Effector CD8-positive, alpha-beta T cell (primary cell): ENCODE measurements at regions not wholly inside any gene's neighbourhood (a gene's known extent, or its start where the extent isn't known, plus 50 kb on each side); places are given as distances from the start of the nearest gene placed in this dataset.
"Not testable (repeated sequence)": the region's sequence is repeated elsewhere in the genome, so short reads cannot be mapped to it uniquely, and the experiment has no call there.

Experiments used
- DNase-seq: peaks from one replicate; lab custom pipeline; 2025; lab: John Stamatoyannopoulos, UW

DNA sequence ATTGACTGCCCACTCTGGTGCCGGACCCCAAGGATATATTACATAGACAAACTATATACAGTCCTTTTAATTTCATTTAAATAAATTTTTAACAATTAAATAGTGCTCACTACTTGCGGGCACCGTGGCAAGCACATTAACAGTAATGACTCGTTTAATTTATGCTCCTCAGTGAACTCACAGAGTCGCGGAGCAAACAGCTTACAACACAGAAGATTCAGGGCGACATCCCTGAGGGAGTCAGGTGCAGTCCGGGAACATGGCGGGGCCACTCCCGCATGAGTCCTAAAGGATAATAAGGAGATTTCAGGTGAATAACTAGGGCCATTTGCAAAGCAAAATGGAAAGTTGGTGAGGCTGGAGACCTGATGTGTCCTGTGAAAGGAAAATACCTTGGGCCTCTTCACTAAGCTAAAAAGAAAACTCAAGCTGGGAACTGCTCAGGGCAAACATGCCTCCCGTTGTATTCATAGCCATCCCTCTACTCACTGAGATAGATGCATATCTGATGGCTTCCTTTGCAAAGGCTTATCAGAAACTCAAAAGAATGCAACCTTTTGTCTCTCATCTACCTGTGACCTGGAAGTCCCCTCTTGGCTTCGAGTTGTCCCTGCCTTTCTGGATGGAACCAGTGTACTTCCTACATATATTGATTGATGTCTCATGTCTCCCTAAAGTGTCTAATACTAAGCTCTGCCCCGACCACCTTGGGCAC, 125.6 kb downstream of the KLF6 start:
- DNase-seq, result no peak

DNA sequence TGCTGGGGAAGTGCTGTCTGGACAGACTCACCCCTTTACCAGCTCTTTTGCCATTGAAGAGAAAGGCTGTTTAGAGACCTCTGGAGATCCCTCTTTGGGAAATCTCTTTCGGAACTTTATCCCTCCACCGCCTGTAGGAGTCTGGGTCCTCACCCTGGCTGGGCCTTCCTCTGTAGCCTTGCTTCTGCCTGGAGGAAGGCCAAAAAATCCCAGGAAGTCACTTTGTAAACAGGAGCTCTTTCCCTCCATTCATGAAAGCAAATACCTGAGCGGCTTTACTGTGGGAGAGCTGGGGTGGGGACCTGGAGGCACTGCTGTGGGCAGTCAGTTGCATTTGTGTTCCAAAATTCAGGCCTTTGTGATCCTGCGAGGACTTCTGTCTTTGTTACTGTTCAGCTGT, 126.2 kb downstream of the KLF6 start:
- DNase-seq, result no peak

DNA sequence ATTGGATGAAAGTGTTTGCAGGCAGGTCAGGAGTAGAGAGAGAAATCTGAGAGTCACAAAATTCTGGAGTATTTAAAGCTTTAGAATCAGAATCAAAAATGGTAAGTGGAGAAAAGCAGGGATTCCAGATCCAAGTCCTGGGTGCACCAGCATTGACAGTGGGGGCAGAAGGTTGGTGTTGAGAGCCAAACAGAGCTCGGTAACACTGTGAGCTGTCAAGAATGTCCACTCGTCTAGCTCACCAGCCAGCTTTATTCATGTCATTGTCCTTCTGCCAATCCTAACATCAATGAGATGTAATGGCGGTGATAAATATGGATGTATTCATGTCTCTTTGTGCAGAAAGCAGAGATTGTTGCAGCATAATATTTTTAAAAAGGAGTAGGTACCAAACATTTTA, 128.8 kb downstream of the KLF6 start:
- no peak for DNase-seq

DNA sequence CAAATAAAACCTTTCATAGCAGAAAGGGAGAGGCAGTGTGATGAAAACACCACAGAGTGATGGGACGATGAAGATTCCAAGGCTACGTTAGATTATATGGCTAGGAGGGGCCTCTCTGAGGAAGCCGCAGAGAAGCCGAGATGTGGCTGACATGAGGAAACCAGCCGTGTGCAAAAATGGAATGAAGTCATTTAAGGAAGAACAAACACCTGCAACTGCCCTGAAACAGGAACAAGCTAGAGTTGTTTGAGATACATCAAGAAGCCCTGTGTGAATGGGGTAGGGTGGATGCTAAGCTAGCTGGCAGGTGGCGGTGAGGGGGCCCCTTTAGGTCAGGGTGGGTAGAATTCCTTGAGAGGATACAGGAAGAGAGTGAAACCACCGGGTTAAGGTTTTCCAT, 129.5 kb downstream of the KLF6 start:
- no peak for DNase-seq

DNA sequence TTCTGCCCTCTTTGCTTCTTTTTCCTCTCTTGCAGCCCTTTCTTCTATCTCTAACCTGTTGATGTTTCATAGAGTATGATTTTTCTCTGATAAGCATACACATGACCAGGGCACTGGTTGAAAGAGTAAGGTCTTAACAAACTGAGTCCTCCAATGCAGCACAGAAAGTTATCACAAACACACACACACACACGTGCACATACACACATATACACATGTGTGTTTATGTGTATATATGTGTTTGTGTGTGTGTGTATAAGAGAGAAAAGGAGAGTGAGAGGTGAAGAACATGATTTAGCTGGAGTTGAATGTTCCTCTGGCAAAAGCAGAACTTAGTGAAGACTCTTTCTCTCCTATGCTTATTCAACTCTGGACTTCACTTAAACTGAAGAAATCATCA, 130.0 kb downstream of the KLF6 start:
- no peak for DNase-seq

DNA sequence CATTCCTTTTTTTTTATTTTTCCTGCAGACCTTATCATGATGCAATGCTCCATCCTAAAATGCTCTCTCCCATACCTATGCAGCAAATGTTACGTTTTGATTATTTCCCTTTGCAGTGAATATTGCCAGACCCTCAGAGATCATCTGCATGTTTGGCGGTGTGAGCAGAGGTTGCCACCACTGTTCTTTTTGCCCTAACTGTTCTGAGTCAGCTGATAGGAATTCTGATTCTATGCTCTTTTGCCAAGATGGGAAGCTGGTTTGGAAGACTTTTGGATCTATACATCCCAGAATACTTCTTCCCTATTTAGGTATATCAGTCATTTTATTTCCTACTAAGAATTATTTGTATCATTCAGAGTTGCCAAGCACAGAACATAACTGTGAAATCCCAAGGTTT, 130.5 kb downstream of the KLF6 start:
- DNase-seq, result no peak

DNA sequence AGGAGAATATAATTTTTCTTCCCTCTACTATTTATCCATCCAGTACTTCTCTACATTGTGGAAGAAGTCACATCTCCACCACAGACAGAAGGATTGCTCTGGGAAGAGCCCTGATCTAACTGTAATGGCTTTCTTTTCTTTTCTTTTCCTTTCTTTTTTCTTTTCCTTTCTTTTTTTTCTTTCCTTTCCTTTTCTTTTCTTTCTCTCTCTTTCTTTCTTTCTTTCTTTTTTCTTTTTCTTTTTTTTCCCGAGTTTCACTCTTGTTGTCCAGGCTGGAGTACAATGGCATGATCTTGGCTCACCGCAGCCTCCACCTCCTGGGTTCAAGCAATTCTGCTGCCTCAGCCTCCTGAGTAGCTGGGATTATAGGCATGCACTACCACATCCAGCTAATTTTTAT, 131.7 kb downstream of the KLF6 start:
- DNase-seq, result not testable (repeated sequence)

DNA sequence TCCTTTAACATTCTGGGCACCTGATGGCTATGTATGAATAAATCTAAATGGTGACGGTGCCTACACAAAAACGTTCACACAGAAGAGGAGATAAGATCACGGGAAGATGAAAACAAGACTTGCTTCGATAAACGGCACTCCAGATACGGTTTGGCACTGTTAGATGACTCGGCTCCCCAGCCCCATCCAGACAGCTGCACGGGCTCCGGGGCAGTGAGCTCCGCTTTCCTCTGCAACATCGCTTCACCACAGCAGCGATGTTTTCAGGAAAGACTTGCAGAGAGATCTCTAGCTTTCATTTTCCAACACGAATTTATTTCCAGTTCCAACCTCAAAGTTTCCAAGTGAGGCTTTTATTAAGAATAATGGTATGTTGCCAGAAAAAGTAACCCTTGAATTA, 132.1 kb downstream of the KLF6 start:
- no peak for DNase-seq

DNA sequence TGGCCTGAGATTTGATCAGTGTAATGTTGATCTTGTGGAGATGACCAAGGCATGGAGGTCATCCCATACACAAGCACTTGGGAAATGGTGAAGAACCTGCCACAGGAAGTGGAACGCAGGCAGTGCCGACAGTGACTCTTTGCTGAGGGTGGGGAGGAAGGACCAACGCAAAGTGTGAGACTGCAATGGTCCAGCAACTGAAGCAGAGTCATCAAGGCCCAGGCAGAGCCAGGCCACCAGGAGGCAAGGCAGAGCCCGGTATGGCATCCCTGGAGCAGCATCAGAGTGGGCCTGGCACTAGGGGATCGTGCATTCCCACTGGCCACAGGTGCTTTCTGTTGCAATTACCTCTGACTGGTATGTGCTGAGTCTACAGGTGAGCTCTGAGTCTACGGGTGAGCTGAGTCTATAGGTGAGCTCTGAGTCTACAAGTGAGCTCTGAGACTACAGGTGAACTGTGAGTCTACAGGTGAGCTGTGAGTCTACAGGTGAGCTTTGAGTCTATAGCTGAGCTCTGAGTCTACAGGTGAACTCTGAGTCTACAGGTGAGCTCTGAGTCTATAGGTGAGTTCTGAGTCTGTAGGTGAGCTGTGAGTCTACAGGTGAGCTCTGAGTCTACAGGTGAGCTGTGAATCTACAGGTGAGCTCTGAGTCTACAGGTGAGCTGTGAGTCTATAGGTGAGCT, 132.9 kb downstream of the KLF6 start:
- DNase-seq, result no peak

DNA sequence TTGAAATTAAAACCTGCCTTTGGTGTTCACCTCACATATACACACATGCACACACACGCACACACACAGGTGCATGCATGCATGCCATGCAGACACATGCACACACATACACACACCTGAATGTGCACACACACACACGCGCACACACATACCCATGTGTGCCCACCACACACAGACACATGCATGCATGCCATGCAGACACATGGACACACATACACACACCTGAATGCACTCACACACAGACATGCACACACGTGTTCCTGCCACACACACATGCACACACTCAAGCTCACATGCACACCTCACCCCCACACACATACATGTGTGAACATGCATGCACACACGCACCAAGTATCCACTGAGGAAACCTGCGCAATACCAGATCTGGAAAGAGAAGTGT, 136.4 kb downstream of the KLF6 start:
- DNase-seq, result no peak

DNA sequence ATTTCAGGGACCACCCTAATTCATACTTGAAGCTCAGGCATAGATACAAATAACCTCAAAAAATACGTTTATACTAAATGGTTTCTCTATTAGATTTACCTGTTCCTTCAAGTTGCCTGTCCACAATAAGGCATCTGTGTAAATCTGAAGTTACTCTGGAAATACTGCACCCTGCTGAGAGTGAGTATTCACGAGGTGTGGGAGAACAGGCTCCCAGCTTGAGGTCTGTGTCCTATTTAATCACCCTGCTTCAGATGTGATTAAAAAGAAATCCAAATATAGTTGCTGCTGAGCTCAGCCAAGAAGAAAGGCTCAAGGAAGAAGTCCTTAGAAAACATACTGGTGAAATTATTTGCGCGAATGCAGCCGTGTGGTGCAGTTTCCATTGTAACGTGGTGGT, 136.8 kb downstream of the KLF6 start:
- no peak for DNase-seq

DNA sequence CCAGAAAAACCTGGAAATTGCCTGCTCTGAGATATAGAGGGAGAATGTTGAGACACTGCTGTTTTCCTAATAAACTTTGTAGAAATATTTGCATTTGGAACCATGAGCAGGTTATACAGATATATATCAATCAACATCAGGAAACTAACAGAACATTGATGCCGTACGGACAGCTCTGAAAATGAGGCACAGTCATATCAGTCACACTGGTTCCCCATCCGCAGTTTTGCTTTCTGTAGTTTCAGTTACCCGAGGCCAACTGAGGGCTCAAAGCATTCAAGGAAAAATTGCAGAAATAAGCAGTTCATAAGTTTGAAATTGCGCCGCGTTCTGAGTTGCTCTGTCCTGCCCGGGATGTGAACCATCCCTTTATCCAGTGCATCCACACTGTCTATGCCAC, 137.9 kb downstream of the KLF6 start:
- DNase-seq, result no peak

DNA sequence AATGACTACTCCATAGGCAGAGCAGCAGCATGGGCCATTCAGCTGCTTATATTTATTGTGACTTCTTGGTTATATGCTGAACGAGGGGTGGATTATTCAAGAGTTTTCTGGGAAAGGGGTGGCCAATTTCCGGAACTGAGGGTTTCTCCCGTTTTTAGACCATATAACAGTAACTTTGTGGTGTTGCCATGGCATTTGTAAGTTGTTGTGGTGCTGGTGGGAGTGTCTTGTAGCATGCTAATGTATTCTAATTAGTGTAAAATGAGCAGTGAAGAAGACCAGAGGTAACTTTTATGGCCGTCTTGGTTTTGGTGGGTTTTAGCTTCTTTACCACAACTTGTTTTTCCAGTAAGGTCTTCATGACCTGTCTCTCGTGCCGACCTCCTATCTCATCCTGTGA, 139.6 kb downstream of the KLF6 start:
- DNase-seq, result no peak

DNA sequence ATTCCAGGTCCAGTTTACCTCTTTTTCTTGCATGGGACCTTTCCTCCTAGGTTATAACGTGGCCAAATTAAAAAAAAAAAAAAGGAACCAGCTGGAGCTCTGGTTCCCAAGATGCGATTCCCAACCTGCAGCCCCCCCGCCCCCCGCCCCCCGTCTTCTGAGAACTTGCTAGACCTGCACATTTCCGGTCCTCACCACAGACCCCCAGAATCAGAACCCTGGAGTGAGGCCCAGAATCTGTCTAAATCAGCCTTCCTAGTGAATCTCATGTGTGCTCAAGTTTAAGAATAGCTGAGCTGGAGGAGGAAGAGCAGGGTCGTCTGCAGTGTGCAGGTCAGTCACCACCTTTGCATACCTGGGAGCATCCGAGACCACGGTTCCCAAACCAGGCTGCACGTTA, 144.2 kb downstream of the KLF6 start:
- DNase-seq, result no peak

DNA sequence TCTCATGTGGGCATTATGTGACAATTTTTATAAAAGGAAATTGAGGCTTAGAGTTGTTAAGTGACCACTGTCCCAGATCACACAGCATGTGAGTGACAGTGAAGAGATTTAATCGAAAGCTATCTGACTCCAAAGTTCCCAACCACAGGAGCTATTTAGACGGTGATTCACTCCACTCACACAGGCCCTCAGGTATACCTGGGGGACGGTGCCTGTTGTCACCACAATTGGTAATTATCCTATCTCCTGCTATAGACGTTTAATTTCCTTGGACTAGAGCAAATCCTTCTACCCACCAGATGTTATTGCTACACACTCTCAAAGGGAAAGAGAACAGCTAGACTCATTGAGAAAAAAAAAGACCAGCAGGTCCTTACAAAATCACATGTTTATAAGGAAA, 145.5 kb downstream of the KLF6 start:
- DNase-seq, result no peak

DNA sequence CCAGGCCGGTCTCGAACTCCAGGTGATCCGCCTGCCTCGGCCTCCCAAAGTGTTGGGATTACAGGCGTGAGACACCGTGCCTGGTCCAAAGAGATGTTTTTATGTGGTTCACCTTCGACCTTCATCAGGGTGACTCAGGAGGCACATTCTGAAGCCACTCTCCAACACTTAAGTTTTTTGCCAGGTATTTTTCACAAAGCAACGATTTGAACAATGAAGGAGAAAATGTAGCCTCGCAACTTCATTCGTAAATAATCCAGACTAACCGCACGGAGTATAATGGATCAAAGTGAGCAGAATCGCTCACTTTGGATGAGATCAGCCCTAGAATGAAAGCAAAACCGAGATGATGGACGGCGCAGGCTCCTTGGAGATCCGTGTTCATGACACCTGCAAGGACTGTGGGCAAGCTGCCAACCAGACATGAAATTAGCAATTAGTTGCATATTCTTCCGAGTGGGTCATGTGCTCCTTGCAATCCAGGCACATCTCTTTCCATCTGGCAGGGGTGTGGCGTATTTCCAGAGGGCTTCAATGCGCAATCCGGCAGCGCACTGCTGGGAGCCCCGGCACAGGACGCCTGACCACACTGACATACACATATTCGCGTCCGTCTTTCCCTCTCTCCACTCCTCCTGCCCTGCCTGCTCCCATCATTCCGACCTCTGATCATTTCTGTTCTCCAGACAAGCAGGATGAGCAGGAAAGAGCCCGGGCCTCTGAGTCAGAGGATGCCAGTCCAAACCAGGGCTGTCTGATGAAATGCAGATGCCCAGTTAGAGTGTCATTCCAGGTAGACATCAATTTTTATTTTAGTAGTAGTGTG, 148.4 kb downstream of the KLF6 start:
- DNase-seq, result no peak

DNA sequence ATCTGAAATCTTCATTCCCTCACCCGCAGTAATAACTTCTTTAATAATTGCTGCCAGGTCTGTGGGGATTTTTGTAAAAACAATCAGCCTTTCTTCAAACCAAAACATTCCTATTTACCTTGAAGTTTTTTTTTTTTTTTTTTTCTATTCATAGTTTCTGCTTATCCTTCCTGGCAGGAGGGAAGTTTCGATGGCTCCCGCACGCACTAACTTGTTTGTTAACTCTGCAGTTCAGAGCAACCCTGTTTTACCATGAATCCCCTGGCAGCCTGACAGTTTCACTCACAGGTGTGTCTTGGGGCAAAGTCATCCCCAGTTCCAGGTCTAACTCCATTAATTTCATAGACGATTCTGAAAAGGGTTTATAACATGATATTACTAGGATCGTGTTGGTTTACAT, 149.3 kb downstream of the KLF6 start:
- DNase-seq, result no peak

DNA sequence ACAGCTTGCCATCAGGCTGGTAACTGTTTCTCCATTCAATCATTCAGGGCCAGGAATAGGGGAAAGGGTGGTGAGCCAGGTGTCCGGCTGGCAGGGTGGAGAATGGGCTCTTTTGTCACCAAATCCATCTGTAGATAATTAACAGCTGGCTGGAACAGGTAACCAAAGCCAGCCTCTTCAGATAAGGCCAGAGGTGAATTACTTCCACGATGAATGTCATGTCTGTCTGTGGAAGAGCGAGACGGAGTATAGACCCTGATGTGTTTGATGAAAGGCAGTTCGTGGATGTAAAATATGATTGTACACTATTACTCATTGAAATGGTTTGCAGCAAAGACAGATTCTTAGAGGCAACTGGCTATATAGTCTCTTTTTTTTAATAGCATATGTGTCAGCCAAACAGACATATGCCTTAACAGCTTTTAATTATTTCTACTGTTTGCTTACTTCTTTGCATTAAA, 149.8 kb downstream of the KLF6 start:
- no peak for DNase-seq

DNA sequence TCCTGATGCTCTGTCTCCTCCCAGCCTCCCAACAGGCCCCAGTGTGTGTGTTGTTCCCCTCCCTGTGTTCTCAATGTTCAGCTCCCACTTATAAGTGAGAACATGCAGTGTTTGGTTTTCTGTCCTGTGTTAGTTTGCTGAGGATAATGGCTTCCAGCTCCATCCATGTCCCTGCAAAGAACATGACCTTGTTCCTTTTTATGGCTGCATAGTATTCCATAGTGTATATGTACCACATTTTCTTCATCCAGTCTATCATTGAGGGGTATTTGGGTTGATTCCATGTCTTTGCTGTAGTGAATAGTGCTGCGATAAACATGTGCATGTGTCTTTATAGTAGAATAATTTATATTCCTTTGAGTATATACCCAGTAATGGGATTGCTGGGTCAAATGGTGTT, 150.4 kb downstream of the KLF6 start:
- not testable (repeated sequence) for DNase-seq

DNA sequence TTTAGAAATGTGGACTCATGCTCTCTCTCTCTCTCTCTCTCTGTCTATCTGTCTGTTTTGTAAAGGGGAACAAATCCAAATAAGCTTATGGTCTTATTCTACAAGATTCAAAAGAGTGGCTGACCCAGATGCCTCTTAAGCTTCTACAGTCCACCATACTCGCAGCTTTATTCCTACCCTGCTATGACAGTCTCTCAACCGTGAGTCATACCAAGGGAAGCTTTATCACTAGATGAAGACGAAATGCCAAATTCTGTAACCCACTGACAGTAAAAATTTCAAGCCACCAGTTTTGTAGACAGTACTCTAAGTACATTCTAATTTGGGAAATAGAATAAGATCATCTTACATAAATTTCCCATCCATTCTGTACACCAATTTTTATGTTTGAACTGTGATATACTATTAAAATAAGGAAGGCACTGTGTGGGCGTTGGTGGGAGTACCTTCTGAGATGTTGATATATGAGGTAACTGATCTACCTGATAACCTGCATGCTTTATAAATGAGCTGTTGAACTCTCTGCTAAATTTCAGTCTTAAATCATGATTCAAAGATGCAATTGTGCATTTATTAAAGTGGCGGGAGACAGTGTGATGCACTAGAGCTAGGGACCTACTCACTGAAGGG, 153.2 kb downstream of the KLF6 start:
- no peak for DNase-seq

DNA sequence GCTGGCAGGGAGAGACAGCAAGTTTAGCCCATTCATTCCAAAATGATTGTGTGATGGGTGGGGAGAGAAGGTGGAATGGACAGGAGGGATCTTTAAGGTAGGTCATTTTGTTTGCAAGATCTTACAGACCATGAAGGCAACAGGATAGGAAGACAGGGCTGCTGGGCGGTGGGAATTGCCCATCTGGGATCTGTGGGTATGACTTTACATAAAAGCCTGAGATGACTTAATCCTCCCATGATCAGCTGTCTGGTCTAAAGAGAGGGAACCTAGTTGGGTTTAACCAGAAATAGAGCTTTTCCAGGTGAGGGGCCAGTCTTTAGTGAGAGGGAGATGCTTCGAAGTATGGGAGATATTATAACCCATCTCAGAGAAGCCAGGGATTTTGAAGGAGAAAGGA, 153.7 kb downstream of the KLF6 start:
- DNase-seq, result no peak

DNA sequence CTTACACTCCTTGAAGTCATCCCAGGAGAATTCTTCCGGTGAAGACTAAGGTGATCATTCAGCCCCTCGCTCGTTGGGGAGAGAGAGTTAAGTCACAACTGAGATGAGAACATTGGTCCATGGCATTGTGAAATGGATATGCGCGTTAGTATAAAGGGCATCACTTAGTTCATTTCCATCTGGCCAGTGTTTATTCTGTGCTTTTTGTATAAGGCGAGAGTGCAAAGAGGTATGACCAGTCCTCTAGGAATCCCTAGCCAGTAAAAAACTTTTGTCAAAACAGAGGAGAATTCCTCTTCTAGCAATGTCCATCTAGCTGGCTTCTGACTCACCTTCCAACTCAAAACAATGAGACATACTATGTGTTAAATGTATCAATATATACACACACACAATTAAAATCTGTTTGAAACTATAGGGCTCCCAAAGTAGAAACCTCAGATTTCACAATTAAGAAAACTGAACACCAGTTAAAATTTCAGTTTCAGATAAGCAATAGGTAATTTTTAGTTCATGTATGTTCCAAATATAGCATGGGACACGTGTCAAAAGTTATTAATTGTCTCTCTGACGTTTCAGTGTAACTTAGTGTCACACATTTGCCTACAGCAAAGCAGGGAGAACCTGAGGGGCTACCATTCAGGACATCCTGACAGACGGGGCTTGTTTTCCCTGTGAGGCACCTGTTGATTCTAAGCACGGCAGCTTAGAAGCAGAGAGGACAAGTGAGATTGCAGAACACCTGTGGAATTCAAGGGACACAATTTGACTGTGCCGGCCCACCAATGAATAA, 158.9 kb downstream of the KLF6 start:
- DNase-seq, result no peak
